ENCODE measurements at regions not wholly inside any gene's neighbourhood (a gene's known extent, or its start where the extent isn't known, plus 50 kb on each side); places are given as distances from the start of the nearest gene placed in this dataset.
"Not testable (repeated sequence)": the region's sequence is repeated elsewhere in the genome, so short reads cannot be mapped to it uniquely, and the experiment has no call there.

DNA sequence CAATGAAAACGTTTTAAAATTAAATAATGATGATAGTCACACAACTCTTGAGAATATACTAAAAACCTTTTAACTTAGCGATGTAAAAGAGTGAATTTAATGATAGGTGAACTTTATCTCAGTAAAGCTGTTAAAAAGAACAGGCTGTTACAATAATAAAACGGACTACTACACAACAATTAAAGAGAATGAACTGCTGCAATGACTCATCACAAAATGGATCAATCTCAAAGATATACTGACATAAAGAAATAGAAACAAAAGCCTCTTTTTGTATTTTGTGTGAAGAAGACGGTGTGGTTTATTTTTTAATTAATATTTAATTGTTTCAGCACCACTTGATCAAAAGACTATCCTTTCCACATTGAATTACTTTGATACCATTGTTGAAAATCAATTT, 352.4 kb upstream of the GJE1 start:
- no peak for DNase-seq (ENCODE audit: low spot score)

DNA sequence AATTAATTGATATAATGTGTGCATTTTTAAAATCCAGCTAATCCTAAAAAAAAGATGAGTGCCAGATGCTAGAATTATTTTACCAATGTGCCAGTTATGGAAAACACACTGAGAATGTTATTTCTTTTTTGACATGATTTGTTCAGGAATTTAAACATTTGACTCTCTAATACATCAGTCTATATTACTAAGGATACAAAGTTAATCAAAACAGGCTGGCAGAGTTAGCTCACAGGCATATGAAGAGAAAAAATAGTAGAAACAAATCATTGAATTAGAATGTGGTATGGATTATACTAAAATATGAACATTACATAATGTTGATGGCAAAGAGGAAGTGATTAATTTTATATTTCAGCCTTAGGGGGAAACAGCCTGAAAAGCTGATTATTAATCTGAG, 368.3 kb upstream of the GJE1 start:
- no peak for DNase-seq (ENCODE audit: low spot score)

DNA sequence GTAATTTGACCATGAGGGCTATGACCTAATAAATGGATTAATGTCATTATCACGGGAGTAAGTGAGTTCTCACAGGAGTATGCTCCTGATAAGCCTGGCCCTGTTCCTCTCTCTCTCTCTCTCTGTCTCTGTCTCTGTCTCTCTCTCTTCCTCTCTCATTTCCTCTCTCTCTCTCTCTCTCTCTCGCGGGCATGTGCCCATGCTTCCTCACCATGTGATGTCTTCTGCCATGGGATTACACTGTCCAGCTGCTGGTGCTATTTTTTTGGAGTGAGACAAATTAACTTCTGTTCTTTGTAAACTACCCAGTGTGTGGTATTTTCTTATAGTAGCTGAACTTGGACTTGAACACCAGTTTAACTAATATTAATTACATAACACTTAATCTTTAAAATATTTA, 374.3 kb upstream of the GJE1 start:
- no peak for DNase-seq (ENCODE audit: low spot score)

DNA sequence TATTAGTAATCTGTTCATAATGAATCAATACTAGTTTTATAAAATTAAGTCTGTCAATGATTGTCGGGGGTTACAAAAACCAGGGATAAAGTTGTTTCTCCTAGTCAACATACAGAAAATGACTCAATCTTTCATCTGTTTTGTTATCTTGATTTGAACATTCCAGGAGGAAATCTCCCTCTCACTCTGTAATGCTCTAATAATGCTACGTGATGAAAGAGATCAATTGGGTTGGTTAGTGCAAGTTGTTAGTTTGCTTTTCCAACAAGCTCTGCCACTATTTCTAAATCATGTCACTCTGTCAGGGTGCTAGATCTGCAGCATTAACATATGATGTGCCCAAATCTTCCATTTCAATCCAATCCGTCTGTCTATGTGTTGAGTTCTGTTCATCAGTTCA, 379.5 kb upstream of the GJE1 start:
- no peak for DNase-seq (ENCODE audit: low spot score)

DNA sequence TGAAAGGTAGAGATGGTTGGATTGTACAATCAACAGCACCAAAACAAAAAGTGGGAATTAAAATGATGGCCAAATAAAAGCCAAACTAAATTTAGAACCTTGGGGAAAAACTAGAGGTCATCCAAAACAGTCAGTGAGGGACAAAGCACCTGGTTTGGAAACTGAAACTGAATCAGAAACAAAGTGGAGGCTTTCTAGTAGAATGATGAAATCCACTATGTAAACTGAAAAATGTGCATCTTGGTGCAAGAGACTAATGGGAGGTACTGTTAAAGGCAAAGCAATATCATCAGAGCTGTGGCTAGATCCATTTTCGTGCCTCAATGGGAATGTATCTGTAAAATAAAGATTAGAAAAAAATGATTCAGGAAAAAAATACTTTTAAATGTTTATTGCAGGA, 380.0 kb upstream of the GJE1 start:
- no peak for DNase-seq (ENCODE audit: low spot score)

DNA sequence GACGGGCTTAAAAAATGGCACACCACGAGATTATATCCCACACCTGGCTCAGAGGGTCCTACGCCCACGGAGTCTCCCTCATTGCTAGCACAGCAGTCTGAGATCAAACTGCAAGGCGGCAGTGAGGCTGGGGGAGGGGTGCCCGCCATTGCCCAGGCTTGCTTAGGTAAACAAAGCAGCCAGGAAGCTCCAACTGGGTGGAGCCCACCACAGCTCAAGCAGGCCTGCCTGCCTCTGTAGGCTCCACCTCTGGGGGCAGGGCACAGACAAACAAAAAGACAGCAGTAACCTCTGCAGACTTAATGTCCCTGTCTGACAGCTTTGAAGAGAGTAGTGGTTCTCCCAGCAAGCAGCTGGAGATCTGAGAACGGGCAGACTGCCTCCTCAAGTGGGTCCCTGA, 386.4 kb upstream of the GJE1 start:
- DNase-seq (ENCODE audit: low spot score), result not testable (repeated sequence)

DNA sequence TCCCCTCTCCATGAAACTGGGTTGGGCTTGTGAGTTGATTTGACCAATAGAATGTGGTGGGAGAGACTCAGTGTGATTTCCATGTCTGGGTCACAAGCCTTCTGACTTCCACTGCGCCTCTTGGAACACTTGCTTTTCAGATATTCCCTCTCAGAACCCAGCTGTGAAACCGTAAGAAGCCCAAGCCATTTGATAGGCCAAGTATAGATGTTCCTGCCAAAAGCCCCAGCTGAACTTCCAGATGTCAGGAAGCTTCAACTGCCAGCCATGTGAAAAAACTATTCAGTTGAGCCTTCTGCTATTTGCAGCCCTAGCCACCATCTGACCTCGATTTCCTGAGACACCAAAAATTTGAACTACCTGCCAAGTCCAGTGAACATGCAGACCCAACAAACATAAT, 387.8 kb upstream of the GJE1 start:
- DNase-seq (ENCODE audit: low spot score), result no peak

DNA sequence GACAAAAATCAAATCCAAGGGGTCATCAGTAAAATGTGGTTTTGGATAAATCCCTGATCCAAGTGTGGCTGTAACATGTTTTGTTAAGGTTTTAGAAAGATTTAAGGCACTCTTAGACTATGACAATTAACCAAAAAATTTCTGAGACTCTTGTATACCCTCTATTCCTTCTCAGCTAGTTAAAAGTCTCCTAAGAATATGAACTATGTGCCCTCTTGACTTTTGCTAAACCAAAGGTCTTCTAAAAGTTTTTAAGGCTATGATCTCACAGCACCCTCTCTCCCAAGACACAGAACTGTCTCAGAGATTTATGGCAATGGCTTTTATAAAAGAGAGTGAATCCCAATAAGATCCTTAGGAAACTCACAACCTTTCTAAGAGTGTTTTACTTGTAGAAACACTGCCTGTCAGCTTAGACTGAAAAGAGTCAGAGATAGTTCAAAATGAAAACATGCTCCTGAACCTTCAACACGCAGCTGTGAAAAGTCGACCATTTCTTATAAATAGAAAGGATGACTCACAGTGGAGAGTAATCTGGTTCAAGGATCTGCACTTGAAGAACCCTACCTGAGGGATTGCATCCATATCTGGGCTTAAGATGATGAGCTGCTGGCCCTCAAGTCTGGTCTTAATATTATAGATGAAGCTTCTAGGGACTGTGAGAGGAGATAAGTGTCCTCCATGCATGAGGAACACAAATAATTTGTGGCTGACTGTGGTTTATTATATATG, 388.4 kb upstream of the GJE1 start:
- no peak for DNase-seq (ENCODE audit: low spot score)

DNA sequence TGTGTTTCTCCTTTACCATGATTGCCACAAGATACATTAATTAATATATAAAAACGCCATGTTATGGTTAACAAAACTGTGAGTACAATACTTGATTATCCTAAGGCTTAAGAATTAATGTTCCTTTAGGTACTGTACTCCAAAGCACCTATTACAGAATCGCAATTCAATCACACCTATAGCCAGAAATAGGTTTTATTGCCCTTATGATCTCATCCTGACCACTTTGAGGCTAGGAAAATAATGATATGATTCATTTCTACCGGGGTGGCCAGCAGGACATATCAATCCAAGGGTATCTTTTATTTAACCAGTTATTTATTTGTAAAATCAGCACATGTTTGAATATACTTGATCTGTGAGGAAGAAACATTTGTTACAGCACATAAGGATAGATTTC, 396.6 kb upstream of the GJE1 start:
- DNase-seq (ENCODE audit: low spot score), result no peak

DNA sequence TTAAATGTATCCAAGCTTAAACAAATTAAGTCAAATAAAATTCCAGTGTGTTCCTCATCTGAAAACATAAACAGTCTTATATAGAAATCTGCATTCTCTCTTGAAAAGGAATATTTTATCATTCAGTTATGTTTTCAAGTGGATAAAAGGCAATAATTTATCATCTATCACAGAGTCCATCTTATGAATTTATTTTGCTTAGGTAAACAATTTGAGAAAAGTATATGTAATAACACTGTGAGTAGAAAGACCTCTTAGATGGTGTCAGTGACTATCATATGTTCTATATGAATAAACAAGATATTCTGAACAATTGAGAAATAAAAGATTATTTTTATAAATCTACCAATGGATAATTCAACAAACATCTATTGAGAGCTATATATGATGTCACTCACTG, 397.6 kb upstream of the GJE1 start:
- no peak for DNase-seq (ENCODE audit: low spot score)

DNA sequence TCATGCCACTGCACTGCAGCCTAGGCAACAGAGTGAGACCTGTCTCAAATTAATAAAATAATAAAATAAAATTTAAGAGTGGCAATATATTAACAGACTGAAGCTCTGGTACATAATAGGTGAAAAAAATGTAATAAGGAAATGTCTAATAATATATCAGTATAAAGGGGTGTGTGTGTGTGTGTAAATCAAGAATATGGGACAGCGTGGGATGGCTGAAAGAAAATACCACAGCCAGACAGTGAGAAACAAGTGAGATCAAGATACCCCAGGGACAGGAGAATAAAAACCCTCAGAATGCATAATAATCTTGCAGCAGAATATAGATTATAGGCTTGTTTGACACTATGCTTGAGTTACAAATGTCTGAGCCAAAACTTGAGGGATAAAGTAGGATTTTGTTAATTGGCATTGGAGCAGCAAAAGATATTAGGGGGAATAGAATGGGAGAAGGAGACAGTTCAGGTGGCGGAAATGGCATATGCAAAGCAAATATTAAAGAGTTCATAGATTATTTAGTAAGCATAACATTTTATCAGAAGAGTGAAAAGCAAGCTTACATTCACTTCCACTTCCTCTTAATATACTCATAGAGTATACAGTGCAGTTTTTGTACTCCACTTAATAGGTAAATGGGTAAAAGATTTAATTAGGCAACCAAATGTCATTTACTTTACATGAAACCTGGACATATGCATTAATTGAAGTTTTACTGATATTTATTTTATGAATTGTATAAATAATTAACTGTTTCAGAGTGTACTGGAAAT, 398.5 kb upstream of the GJE1 start:
- no peak for DNase-seq (ENCODE audit: low spot score)

DNA sequence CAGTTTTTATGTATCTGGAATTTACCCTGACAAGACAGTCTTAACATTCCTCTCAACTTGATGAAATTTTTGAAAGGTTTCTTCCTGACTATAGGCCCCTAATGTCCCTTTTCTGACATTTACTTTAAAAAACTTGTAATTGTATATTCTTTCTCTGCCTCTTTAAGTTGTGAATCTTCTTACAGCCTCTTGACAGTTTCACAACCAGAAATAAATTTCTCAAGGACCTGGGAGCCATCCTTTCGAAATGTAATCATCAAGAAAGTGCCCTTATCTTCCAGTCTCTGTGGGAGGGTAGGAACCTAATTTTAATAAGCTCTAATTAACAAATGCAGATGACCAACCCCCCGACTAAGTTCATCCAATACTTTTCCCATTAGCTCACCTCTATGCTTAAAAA, 403.6 kb upstream of the GJE1 start:
- DNase-seq (ENCODE audit: low spot score), result no peak

DNA sequence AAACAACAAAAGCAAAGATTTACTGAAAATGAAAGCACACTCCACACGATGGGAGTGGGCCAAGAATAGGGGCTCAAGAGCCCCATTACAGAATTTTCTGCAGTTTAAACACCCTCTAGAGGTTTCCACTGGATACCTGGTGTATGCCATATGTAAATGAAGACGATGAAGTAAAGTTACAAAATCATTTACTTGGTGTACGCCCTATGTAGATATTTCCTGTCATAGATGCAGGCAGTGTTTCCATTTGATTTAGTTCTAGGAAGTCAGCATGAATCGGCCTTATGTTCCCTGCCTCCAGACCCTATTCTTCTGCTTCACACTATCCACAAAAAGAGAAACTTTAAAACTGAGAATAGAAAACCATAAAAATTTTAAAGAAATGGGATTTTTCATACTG, 404.4 kb upstream of the GJE1 start:
- no peak for DNase-seq (ENCODE audit: low spot score)

DNA sequence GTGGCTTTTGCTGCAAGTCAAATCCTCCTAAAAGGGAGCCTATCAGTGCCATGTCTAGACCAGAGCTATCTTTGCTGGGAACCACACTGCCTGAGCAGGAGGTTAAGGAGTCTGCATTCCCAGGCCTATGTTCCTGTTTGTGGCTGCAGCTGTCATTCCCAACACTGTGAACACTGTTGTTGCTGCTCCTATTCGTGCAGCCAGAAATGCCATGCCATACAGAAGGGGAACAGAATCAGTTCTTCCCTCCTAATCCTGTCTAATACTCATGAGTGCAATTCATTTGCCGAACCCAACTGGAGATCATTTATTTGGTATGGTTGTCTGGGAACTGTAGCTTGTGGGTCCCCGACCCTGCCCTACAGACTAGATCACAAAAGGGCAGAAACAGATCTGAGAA, 406.5 kb upstream of the GJE1 start:
- DNase-seq (ENCODE audit: low spot score), result no peak

DNA sequence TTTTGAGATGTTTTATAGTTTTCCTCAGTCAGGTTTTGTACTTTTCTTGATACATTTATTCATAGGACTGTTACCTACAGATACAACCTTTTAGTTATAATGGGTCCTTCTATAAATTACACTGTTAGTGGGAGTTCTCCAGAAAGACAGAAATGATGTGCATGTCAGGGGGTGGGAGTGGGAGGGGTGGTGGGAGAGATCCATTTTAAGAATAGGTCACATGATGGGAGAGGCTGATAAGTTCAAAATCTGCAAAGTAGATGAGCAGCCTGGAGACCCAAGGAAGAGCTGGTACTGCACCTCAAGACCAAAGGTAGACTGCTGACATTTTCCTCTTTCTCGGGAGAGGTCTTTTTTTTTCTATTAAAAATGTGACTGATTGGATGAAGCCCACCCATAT, 408.0 kb upstream of the GJE1 start:
- DNase-seq (ENCODE audit: low spot score), result no peak

DNA sequence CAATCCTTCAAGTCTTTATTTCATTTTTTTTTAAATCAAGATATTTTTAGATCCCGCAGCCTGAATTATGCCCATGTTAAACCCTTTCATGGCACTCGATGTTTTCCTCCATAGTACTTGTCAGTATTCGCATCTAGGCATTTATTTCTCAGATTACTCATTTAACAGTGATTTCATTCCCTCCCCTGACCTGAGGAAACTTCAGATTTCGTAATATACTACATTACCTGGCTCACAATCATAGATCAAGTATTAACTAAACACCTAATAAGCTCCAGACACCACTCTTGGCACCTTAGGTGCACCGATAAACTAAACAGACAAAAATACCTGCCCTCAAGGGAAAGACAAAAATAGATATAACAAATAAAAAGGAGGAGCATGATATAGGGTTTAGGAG, 413.2 kb upstream of the GJE1 start:
- no peak for DNase-seq (ENCODE audit: low spot score)

DNA sequence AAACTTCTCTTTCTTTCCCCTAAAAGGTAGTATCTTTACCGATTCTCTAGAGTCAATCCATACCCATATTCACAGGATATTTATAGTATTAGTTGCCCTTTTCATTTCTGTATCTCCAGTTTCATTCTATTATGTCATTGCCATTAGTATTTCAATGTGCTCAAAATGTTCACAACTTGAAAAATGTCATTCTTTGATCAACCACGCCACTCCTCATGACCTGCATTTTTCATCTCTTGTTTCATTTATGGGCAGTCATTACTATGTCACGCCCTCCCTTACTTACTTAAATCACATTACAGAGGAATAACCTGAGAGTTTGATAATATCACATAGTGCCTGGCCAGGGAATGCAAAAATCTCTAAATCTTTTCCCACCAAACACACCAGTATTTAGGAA, 427.3 kb upstream of the GJE1 start:
- DNase-seq (ENCODE audit: low spot score), result no peak

DNA sequence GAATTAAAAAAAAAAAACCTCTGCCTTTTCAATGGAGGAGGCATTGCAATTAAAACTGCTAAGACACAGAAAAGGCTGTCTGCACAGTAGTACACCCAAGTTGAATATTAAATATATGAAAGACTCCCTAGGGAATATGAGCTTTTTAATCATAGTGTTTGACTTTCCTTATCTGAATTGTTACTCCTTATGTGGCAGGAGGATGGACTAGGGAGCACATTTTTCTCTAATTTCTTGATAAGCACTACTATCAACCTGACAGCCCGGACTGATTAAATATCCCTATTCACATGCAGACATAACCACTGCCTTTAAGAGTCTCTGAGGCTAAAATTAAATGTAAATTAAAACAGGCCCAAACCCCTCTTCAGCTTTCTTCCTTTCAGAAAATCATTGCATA, 428.6 kb upstream of the GJE1 start:
- DNase-seq (ENCODE audit: low spot score), result no peak

DNA sequence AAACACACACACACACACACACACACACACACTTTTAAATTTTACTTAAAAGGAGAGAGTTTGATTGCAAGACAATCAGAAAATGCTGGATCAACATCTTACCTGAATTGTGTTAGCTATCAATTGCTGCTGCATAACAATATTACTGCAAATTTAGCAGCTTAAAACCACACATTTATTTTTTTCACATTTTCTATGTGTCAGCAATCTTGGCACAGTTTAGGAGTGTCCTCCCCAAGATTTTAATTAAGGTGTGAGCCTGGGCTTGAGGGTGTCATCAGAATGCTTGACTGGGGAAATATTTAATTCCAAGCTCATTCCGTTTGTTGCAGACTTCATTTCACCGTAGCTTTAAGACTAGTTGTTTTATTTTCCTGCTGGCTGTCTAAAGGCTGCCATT, 431.0 kb upstream of the GJE1 start:
- no peak for DNase-seq (ENCODE audit: low spot score)

DNA sequence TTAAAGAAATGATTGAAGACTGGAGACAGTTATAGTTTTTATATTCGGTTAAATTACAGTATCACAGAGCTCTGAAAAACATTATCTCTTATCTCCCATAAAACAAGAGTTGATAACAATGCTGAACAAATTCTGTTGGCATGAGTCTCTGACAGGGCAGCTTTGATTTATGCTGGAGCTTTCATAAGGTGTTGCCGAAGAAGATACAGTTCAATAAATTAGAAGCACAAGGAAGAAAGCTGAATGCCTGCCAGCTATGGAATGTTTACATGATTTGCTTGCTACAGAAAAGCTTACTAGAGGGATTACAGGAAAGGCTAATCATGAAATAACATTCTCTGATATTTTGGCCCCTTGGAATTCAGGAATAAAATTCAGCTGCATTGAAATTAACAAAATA, 431.9 kb upstream of the GJE1 start:
- DNase-seq (ENCODE audit: low spot score), result no peak

DNA sequence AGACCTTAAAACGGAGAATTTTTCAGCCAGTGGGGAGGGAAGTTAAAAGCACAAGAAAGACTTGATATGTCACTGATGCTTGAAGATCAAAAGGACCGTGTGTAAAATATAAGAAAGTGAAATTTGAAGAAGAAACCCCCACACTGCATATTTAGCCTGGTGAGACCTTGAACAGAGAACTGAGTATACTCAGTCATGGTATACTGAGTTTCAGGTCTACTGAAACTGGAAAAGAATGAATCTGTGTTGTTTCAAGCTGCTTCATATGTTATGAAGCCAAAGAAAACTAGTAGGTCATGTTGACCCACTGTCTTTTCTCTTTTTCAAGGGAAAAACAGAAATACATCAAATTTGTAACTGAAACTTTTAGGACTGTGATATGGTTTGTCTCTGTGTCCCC, 443.8 kb upstream of the GJE1 start:
- no peak for DNase-seq (ENCODE audit: low spot score)

DNA sequence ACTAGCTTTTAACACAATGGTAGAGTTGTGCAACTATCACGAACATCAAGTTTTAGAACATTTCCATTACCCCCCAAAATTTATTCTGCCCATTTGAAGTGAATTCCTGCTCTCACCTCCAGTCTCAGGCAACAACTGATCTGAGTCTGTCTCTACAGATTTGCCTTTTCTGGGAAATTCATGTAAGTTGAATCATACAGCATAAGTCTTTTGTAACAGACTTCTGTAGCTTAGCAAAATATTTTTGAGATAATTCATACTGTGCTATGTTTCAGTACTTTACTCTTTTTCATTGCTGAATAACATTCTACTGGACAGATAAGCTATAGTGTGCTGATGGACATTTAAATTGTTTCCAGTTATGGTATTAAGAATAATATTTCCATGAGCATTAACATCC, 447.3 kb upstream of the GJE1 start:
- DNase-seq (ENCODE audit: low spot score), result no peak

DNA sequence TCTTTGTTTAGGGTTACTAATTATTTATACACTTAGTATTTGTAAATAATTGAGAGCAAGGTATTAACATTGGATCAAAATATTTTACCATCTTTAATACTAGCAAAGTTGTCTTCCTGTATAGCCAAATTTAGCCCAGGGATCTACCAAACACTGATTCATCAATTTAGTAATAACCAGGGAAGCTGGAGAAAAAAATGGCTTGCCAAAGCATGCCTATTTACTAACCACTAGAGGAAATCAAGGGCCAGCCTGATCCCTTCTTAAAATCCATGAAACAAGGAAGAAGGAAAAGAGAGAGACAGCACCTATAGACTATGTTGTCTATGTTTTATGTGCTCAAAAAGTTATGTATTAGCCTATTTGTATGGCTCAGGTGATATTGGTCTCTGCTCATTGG, 450.3 kb upstream of the GJE1 start:
- DNase-seq (ENCODE audit: low spot score), result no peak

DNA sequence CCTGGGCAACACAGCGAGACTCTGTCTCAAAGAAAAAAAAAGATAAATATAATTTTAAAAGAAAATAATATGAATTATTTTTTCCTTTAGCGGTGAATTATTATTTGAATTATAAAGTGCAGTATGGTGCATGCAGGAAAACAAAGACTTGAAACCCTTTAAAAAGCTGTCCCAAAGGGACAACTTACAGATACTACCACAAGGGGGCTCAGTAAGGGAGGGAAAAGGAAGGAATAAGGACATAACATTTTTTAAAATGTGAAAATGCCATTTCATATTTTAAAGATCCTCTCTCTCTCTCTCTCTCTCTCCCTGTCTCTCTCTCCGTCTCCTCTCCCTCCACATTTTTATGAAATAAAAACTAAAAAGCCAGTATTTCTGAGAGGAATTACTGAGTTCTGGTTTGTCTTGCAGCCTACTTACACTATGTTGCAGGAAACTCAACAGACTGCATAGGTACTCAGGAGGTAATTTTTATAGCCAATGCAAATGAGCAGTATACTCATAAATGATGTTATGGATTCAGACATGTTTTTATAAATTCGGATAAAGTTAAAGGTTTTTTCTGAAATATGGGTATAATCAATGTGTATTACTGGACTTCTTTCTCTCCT, 455.0 kb upstream of the GJE1 start:
- DNase-seq (ENCODE audit: low spot score), result no peak
